H1 (cell line): ENCODE measurements at regions not wholly inside any gene's neighbourhood (a gene's known extent, or its start where the extent isn't known, plus 50 kb on each side); places are given as distances from the start of the nearest gene placed in this dataset.

ENCODE experiments used
- CTCF ChIA-PET: fragments of 300-600 bp; sonication (Branson Sonifier 250); formaldehyde crosslinking; loops from one replicate; lab custom pipeline; 2021; ENCODE audit not compliant: partially characterized antibody; lab: Charles Lee
- POLR2A ChIA-PET: fragments of 300-600 bp; sonication (Branson Sonifier 250); formaldehyde crosslinking; loops from one replicate; lab custom pipeline; 2021; ENCODE audit warnings: inconsistent platforms; ENCODE audit not compliant: partially characterized antibody; lab: Charles Lee
- DNase-seq, 2 experiments: peaks; one replicate each; pipeline versions ENCODE4 v3.0.0 to v3.0.0-alpha.2; 2010 to 2022; ENCODE audit warnings: low spot score in 2 of 2, low read depth in 1 of 2, mixed read lengths in 1 of 2
- FAIRE-seq: peaks from 2 replicates; lab custom pipeline; 2011; peaks lifted over from hg19 to GRCh38; lab: Jason Lieb, UNC
- H2AFZ ChIP-seq: 2 replicates; pipeline ENCODE4 v1.8.1; 2012; ENCODE audit warnings: low read length, inconsistent platforms
- H2AK5ac ChIP-seq: 2 replicates; pipeline ENCODE4 v1.6.1; 2013; ENCODE audit warnings: low read depth, low read length
- H2BK120ac ChIP-seq: replicated peaks from 2 replicates; pipeline ENCODE3; 2013; ENCODE audit warnings: low read depth, low read length, inconsistent platforms
- H2BK12ac ChIP-seq: 2 replicates; pipeline ENCODE4 v1.6.1; 2013; ENCODE audit warnings: low read depth, low read length
- H2BK15ac ChIP-seq: 2 replicates; pipeline ENCODE4 v1.6.1; 2013; ENCODE audit warnings: low read length
- H2BK20ac ChIP-seq: 2 replicates; pipeline ENCODE4 v1.6.1; 2013; ENCODE audit warnings: low read length
- H2BK5ac ChIP-seq: 2 replicates; pipeline ENCODE4 v1.6.1; 2013; ENCODE audit warnings: low read depth, low read length
- H3K14ac ChIP-seq: 2 replicates; pipeline ENCODE4 v1.6.1; 2013; ENCODE audit warnings: inconsistent platforms; ENCODE audit not compliant: insufficient read length
- H3K18ac ChIP-seq: 2 replicates; pipeline ENCODE4 v1.6.1; 2013; ENCODE audit warnings: low read length; ENCODE audit errors: extremely low read depth
- H3K23ac ChIP-seq: 2 replicates; pipeline ENCODE4 v1.6.1; 2013; ENCODE audit warnings: inconsistent platforms; ENCODE audit not compliant: insufficient read length
- H3K23me2 ChIP-seq: 2 replicates; pipeline ENCODE4 v1.6.1; 2013; ENCODE audit warnings: low read depth, low read length
- H3K27ac ChIP-seq: 2 replicates; pipeline ENCODE4 v1.6.1; 2011; ENCODE audit warnings: low read depth, low read length, inconsistent platforms
- H3K27me3 ChIP-seq, 4 experiments: replicated peaks in 1 of 4; 1 replicate in 1 of 4; 2 replicates in 3 of 4; pipeline versions ENCODE4 v1.6.1 to v1.8.1; 2011 to 2013; ENCODE audit warnings: low read length in 3 of 4, mild to moderate bottlenecking in 3 of 4, inconsistent platforms in 2 of 4, mixed read lengths in 2 of 4, moderate library complexity in 1 of 4; ENCODE audit not compliant: control insufficient read depth in 3 of 4, insufficient read depth in 3 of 4; ENCODE audit errors: extremely low read depth in 1 of 4
- H3K36me3 ChIP-seq, 4 experiments: 2 replicates each; pipeline versions ENCODE4 v1.6.1 to v1.8.1; 2011 to 2013; ENCODE audit warnings: mild to moderate bottlenecking in 4 of 4, low read length in 3 of 4, moderate library complexity in 2 of 4, control low read depth in 1 of 4, inconsistent platforms in 1 of 4; ENCODE audit not compliant: insufficient read depth in 4 of 4, control insufficient read depth in 2 of 4
- H3K4ac ChIP-seq: replicated peaks from 2 replicates; pipeline ENCODE3; 2013; ENCODE audit warnings: low read length, low read depth, mixed read lengths, inconsistent platforms; ENCODE audit not compliant: insufficient read length
- H3K4me1 ChIP-seq, 4 experiments: replicated peaks in 1 of 4; 1 replicate in 1 of 4; 2 replicates in 3 of 4; pipeline versions ENCODE4 v1.6.1 to v1.8.1; 2011 to 2013; ENCODE audit warnings: low read length in 3 of 4, inconsistent platforms in 2 of 4, mixed read lengths in 1 of 4; ENCODE audit not compliant: insufficient read depth in 4 of 4, control insufficient read depth in 3 of 4
- H3K4me2 ChIP-seq, 2 experiments: 2 replicates each; pipeline versions ENCODE4 v1.6.1 to v1.8.1; 2011 to 2013; ENCODE audit warnings: low read depth in 2 of 2, low read length in 2 of 2, control low read depth in 1 of 2, inconsistent platforms in 1 of 2, mild to moderate bottlenecking in 1 of 2; ENCODE audit not compliant: insufficient read depth in 1 of 2
- H3K4me3 ChIP-seq, 4 experiments: fragments of 200-600, 300-600 bp in 1 of 4; sonication (generic), shearing (Covaris generic), sonication (Bioruptor Twin) in 1 of 4; 2 replicates each; pipeline versions ENCODE4 v1.5.1 to v1.8.1; 2011 to 2016; ENCODE audit warnings: low read length in 4 of 4, low read depth in 3 of 4, control low read depth in 2 of 4, inconsistent platforms in 2 of 4, mild to moderate bottlenecking in 2 of 4, mixed read lengths in 1 of 4, moderate library complexity in 1 of 4; ENCODE audit not compliant: insufficient read depth in 2 of 4; ENCODE audit errors: extremely low read depth in 1 of 4
- H3K56ac ChIP-seq: replicated peaks from 2 replicates; pipeline ENCODE3; 2013; ENCODE audit warnings: low read depth, mild to moderate bottlenecking, mixed read lengths, low read length, inconsistent platforms; ENCODE audit not compliant: insufficient read length
- H3K79me1 ChIP-seq: 2 replicates; pipeline ENCODE4 v1.6.1; 2013; ENCODE audit warnings: low read depth, low read length, control low read depth
- H3K79me2 ChIP-seq, 2 experiments: 2 replicates each; pipeline versions ENCODE4 v1.6.1 to v1.8.1; 2012 to 2013; ENCODE audit warnings: low read length in 2 of 2, mild to moderate bottlenecking in 2 of 2, inconsistent platforms in 1 of 2; ENCODE audit not compliant: insufficient read depth in 2 of 2, control insufficient read depth in 1 of 2
- H3K9ac ChIP-seq, 4 experiments: replicated peaks in 1 of 4; 1 replicate in 1 of 4; 2 replicates in 3 of 4; pipeline versions ENCODE4 v1.6.1 to v1.8.1; 2011 to 2013; ENCODE audit warnings: low read depth in 3 of 4, low read length in 3 of 4, control low read depth in 2 of 4, mild to moderate bottlenecking in 2 of 4, moderate library complexity in 2 of 4, inconsistent platforms in 1 of 4; ENCODE audit errors: extremely low read depth in 1 of 4
- H3K9me3 ChIP-seq, 2 experiments: 2 replicates each; pipeline versions ENCODE4 v1.6.1 to v1.8.1; 2012 to 2013; ENCODE audit warnings: mild to moderate bottlenecking in 2 of 2, moderate library complexity in 2 of 2, control low read depth in 1 of 2, inconsistent platforms in 1 of 2, low read depth in 1 of 2, low read length in 1 of 2, mixed read lengths in 1 of 2; ENCODE audit not compliant: insufficient read depth in 2 of 2
- H4K20me1 ChIP-seq, 2 experiments: replicated peaks in 1 of 2; 2 replicates each; pipeline versions ENCODE3 to v1.8.1; 2011 to 2013; ENCODE audit warnings: inconsistent platforms in 2 of 2, low read length in 2 of 2, mild to moderate bottlenecking in 1 of 2; ENCODE audit not compliant: insufficient read depth in 2 of 2, control insufficient read depth in 1 of 2
- H4K5ac ChIP-seq: 2 replicates; pipeline ENCODE4 v1.6.1; 2013; ENCODE audit warnings: low read length, low read depth, mixed read lengths, inconsistent platforms; ENCODE audit not compliant: insufficient read length
- H4K8ac ChIP-seq: 2 replicates; pipeline ENCODE4 v1.8.0; 2013; ENCODE audit warnings: mild to moderate bottlenecking, moderate library complexity, low read length, inconsistent platforms; ENCODE audit not compliant: insufficient read depth; ENCODE audit errors: extremely low read depth
- H4K91ac ChIP-seq: replicated peaks from 2 replicates; pipeline ENCODE3; 2013; ENCODE audit warnings: low read length, mixed read lengths, inconsistent platforms; ENCODE audit not compliant: insufficient read length
- POU5F1 ChIP-seq: IDR thresholded peaks from 2 replicates; pipeline ENCODE4 v1.6.1; 2011; ENCODE audit warnings: low read depth, mild to moderate bottlenecking, low read length, moderate library complexity
- RXRA ChIP-seq: IDR thresholded peaks from 2 replicates; pipeline ENCODE4 v1.6.1; 2011; ENCODE audit warnings: low read depth, mild to moderate bottlenecking, low read length, moderate library complexity; ENCODE audit not compliant: insufficient read depth
- SIN3A ChIP-seq, 2 experiments: IDR thresholded peaks in 1 of 2; conservative IDR thresholded peaks in 1 of 2; 2 replicates each; pipeline ENCODE4 v1.6.1; 2011 to 2012; ENCODE audit warnings: low read length in 2 of 2, improper control_type of control experiment in 1 of 2, low read depth in 1 of 2, mild to moderate bottlenecking in 1 of 2
- SIRT6 ChIP-seq: IDR thresholded peaks from one replicate; pipeline ENCODE4 v1.7.1; 2012; ENCODE audit warnings: low read length, inconsistent platforms
- WGBS, 2 experiments: shearing (Covaris generic) in 1 of 2; methylation state at CpG; one replicate each; pipeline versions ENCODE4 v1.1.6 to v1.1.7; 2013 to 2015; ENCODE audit warnings: low lambda C conversion rate in 2 of 2, mixed read lengths in 2 of 2, inconsistent platforms in 1 of 2, low coverage in 1 of 2, missing lambda C conversion rate in 1 of 2; ENCODE audit not compliant: insufficient replicate concordance in 2 of 2, insufficient coverage in 1 of 2, insufficient read length in 1 of 2; ENCODE audit errors: extremely low coverage in 1 of 2, missing lambda C conversion rate in 1 of 2; 5-methylcytosine and 5-hydroxymethylcytosine counted together
- TF ChIP-seq, protein P1 (sequence below): IDR thresholded peaks from 2 replicates; pipeline ENCODE4 v1.6.1; 2011; ENCODE audit warnings: low read length, improper control_type of control experiment

- H3K4me3 ChIP-seq: no peak overlapping the region
- H3K9me3 ChIP-seq: no peaks in the 10 kb centered on the region
- no peaks in the 10 kb centered on the region for H3K27me3 ChIP-seq
- no peak overlapping the region for H3K14ac ChIP-seq
- H2BK5ac ChIP-seq: no peak overlapping the region
- H3K4me2 ChIP-seq: no peak overlapping the region
- H3K23ac ChIP-seq: no peak overlapping the region
- no peak overlapping the region for H2BK20ac ChIP-seq
- no peak overlapping the region for H2BK12ac ChIP-seq
- H4K8ac ChIP-seq: no peak overlapping the region
- no peak for FAIRE-seq
- POLR2A ChIA-PET: interaction anchor here (0.6 kb wide), 1 partner anchor 780 kb away, joined by 4 read pairs; no protein-coding TSS in a partner anchor
- no peak overlapping the region for H3K56ac ChIP-seq
- TF ChIP-seq SIRT6: no peak
- no peak for TF ChIP-seq RXRA
- no peak for TF ChIP-seq SIN3A (conservative IDR thresholded peaks at IDR 0.05 in 1 of 2, IDR thresholded peaks at IDR 0.05 in 1 of 2; ENCODE audit: low read depth in 1 of 2, low read length in 2 of 2)
- TF ChIP-seq, protein P1, sequence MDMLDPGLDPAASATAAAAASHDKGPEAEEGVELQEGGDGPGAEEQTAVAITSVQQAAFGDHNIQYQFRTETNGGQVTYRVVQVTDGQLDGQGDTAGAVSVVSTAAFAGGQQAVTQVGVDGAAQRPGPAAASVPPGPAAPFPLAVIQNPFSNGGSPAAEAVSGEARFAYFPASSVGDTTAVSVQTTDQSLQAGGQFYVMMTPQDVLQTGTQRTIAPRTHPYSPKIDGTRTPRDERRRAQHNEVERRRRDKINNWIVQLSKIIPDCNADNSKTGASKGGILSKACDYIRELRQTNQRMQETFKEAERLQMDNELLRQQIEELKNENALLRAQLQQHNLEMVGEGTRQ: no peak
- TF ChIP-seq POU5F1: no peak
- TF ChIP-seq, all 59 proteins: peak for 0
- H4K91ac ChIP-seq: no peak overlapping the region
- no peak overlapping the region for H4K5ac ChIP-seq
- no peaks in the 10 kb centered on the region for H3K79me1 ChIP-seq
- no peaks in the 10 kb centered on the region for H4K20me1 ChIP-seq
- no peak overlapping the region for H3K4ac ChIP-seq
- no peaks in the 10 kb centered on the region for H3K36me3 ChIP-seq
- no peak overlapping the region for H3K9ac ChIP-seq
- no peak overlapping the region for H3K27ac ChIP-seq
- WGBS, 2 experiments: 88% methylated on average over 1 of the region's 4 CpGs; no CpG with 5 or more reads in 1 of the 2 experiments
- H3K23me2 ChIP-seq: no peaks in the 10 kb centered on the region
- no peak overlapping the region for H3K18ac ChIP-seq
- H2AFZ ChIP-seq: no peak overlapping the region
- CTCF ChIA-PET: no interaction called here
- H2BK15ac ChIP-seq: no peak overlapping the region
- H2BK120ac ChIP-seq: no peak overlapping the region
- no peak for DNase-seq
- H2AK5ac ChIP-seq: no peak overlapping the region
- H3K4me1 ChIP-seq: no peaks in the 10 kb centered on the region
- H3K79me2 ChIP-seq: no peaks in the 10 kb centered on the region
Observed at GRCh38 chr1:189644970-189645369, 832.7 kb downstream of the BRINP3 start.
